PC-3 (cell line): ENCODE measurements at regions not wholly inside any gene's neighbourhood (a gene's known extent, or its start where the extent isn't known, plus 50 kb on each side); places are given as distances from the start of the nearest gene placed in this dataset.

Experiments
- ATAC-seq: fragments of 200-7000 bp; cut with Tn5 transposase; 2 replicates; pipeline ENCODE4 v1.9.1; 2020; ENCODE audit warnings: mild to moderate bottlenecking, moderate library complexity
- BruUV-seq: library from RNA; stranded (reverse); fragments of 400-500 nt; replicated peaks from 2 replicates; lab custom pipeline; 2021; lab: Mats Ljungman, UMichigan
- CTCF ChIA-PET: fragments of 300-600 bp; sonication (Branson Sonifier 250); formaldehyde crosslinking; loops from one replicate; lab custom pipeline; 2022; ENCODE audit warnings: antibody characterized with exemption; lab: Charles Lee
- POLR2A ChIA-PET: fragments of 300-600 bp; sonication (Branson Sonifier 250); formaldehyde crosslinking; loops from one replicate; lab custom pipeline; 2022; ENCODE audit warnings: antibody characterized with exemption; ENCODE audit not compliant: unreplicated experiment; lab: Charles Lee
- DNase-seq: peaks from one replicate; pipeline ENCODE4 v3.0.0-alpha.2; 2015
- H2AFZ ChIP-seq: fragments of 300-600 bp; sonication (generic); 2 replicates; pipeline ENCODE4 v1.6.0; 2016; ENCODE audit warnings: antibody characterized with exemption, low read length
- H3F3A ChIP-seq: fragments of 300-600 bp; sonication (generic); one replicate; pipeline ENCODE4 v1.6.0; 2017; ENCODE audit warnings: antibody characterized with exemption, low read length, control low read depth, mild to moderate bottlenecking; ENCODE audit not compliant: unreplicated experiment
- H3K27ac ChIP-seq: fragments of 300-600 bp; sonication (generic); 2 replicates; pipeline ENCODE4 v1.5.1; 2016; ENCODE audit warnings: mild to moderate bottlenecking, low read length
- H3K27me3 ChIP-seq: fragments of 300-600 bp; sonication (generic); 2 replicates; pipeline ENCODE4 v1.6.1; 2016; ENCODE audit warnings: low read length, mixed read lengths
- H3K36me3 ChIP-seq: fragments of 300-600 bp; sonication (generic); 2 replicates; pipeline ENCODE4 v1.6.1; 2016; ENCODE audit warnings: low read depth, mixed run types, low read length, mixed read lengths
- H3K4me1 ChIP-seq: fragments of 300-600 bp; sonication (generic); 2 replicates; pipeline ENCODE4 v1.5.1; 2016; ENCODE audit warnings: low read length; ENCODE audit not compliant: insufficient read depth
- H3K4me2 ChIP-seq: fragments of 300-600 bp; sonication (generic); 2 replicates; pipeline ENCODE4 v1.6.0; 2016; ENCODE audit warnings: low read length
- H3K4me3 ChIP-seq: fragments of 300-600 bp; sonication (generic); 2 replicates; pipeline ENCODE4 v1.5.1; 2016; ENCODE audit warnings: mild to moderate bottlenecking, low read length, mixed read lengths
- H3K79me2 ChIP-seq: fragments of 300-600 bp; sonication (generic); 2 replicates; pipeline ENCODE4 v1.6.1; 2017; ENCODE audit warnings: low read length, mixed read lengths
- H3K9ac ChIP-seq: fragments of 300-600 bp; sonication (generic); 2 replicates; pipeline ENCODE4 v1.6.0; 2016; ENCODE audit warnings: mild to moderate bottlenecking, low read length
- H3K9me2 ChIP-seq: fragments of 300-600 bp; sonication (generic); replicated peaks from 2 replicates; pipeline ENCODE4 v1.6.1; 2016; ENCODE audit warnings: mixed run types, low read length, mixed read lengths
- H3K9me3 ChIP-seq: fragments of 300-600 bp; sonication (generic); 2 replicates; pipeline ENCODE4 v1.6.1; 2016; ENCODE audit warnings: low read length, mixed read lengths
- H4K20me1 ChIP-seq: fragments of 300-600 bp; sonication (generic); 2 replicates; pipeline ENCODE4 v1.6.1; 2016; ENCODE audit warnings: low read length, mixed read lengths
- CTCF ChIP-seq: fragments of 300-600 bp; sonication (generic); conservative IDR thresholded peaks from 2 replicates; pipeline ENCODE4 v1.5.1; 2017; ENCODE audit warnings: antibody characterized with exemption, low read depth, mild to moderate bottlenecking, low read length
- EZH2 ChIP-seq: fragments of 300-600 bp; sonication (generic); IDR thresholded peaks from one replicate; pipeline ENCODE4 v1.6.1; 2017; ENCODE audit warnings: antibody characterized with exemption, mild to moderate bottlenecking, low read length; ENCODE audit not compliant: unreplicated experiment
- EZH2phosphoT487 ChIP-seq: fragments of 300-600 bp; sonication (generic); IDR thresholded peaks from 2 replicates; pipeline ENCODE4 v1.6.1; 2018; ENCODE audit warnings: mild to moderate bottlenecking, antibody characterized with exemption, low read length, borderline replicate concordance
- intact Hi-C: fragments of 100-400 bp; cut with micrococcal nuclease; formaldehyde crosslinking; loops from 2 replicates; pipeline ENCODE4 v1.9.0; 2023

- DNase-seq (no peak), ATAC-seq (no peak; the same call in 1 of the 2 replicates)
- Histone ChIP-seq H3K9ac (no peak overlapping the region), H2AFZ (no peak overlapping the region), H3K27ac (no peak overlapping the region), H3K4me3 (no peak overlapping the region), H3F3A (no peaks in the 10 kb centered on the region), H4K20me1 (no peaks in the 10 kb centered on the region), H3K9me2 (no peaks in the 10 kb centered on the region), H3K9me3 (no peaks in the 10 kb centered on the region), H3K27me3 (no peaks in the 10 kb centered on the region), H3K4me1 (peaks cover 9% of the 10 kb centered on the region; the same call in 1 of the 2 replicates), H3K79me2 (no peaks in the 10 kb centered on the region), H3K4me2 (no peak overlapping the region), H3K36me3 (no peaks in the 10 kb centered on the region)
- TF ChIP-seq CTCF: no peak
- no peak for TF ChIP-seq EZH2
- TF ChIP-seq EZH2phosphoT487: no peak
- CTCF ChIA-PET: no interaction called here
- intact Hi-C loops: no loop called here
- POLR2A ChIA-PET: no interaction called here
- no TSS peak for BruUV-seq
These were observed 173.6 kb downstream of the ANKRD30B start for GRCh38 chr18:14921547-14921946.

- H3K4me3 ChIP-seq: no peak overlapping the region
- no peaks in the 10 kb centered on the region for H3F3A ChIP-seq
- H3K9me3 ChIP-seq: no peaks in the 10 kb centered on the region
- BruUV-seq: no TSS peak
- peak; percentile 25; the same call in 1 of the 2 replicates for ATAC-seq
- DNase-seq: no peak
- no peaks in the 10 kb centered on the region for H3K79me2 ChIP-seq
- no peaks in the 10 kb centered on the region for H3K9me2 ChIP-seq
- no peak overlapping the region for H3K4me2 ChIP-seq
- intact Hi-C loops: no loop called here
- ChIA-PET CTCF (no interaction called here), POLR2A (no interaction called here)
- peaks cover 9% of the 10 kb centered on the region; the same call in 1 of the 2 replicates for H3K4me1 ChIP-seq
- H3K27ac ChIP-seq: no peak overlapping the region
- H2AFZ ChIP-seq: no peak overlapping the region
- no peaks in the 10 kb centered on the region for H3K36me3 ChIP-seq
- no peaks in the 10 kb centered on the region for H4K20me1 ChIP-seq
- no peak overlapping the region for H3K9ac ChIP-seq
- no peaks in the 10 kb centered on the region for H3K27me3 ChIP-seq
- TF ChIP-seq CTCF (no peak), EZH2 (no peak), EZH2phosphoT487 (no peak)
These were observed 174.1 kb downstream of the ANKRD30B start for GRCh38 chr18:14922031-14922430.

GRCh38 chr18:14922965-14923565, 175.1 kb downstream of the ANKRD30B start:
- Histone ChIP-seq H3K27me3 (no peaks in the 10 kb centered on the region), H3K36me3 (no peaks in the 10 kb centered on the region), H3K4me3 (no peak overlapping the region), H3K4me1 (peaks cover 9% of the 10 kb centered on the region; the same call in 1 of the 2 replicates), H3K9me3 (no peaks in the 10 kb centered on the region), H4K20me1 (no peaks in the 10 kb centered on the region), H3K9me2 (no peaks in the 10 kb centered on the region), H3K27ac (no peak overlapping the region), H3K4me2 (no peak overlapping the region), H3K79me2 (no peaks in the 10 kb centered on the region), H2AFZ (no peak overlapping the region), H3K9ac (no peak overlapping the region), H3F3A (no peaks in the 10 kb centered on the region)
- DNase-seq: no peak
- ATAC-seq: no peak
- POLR2A ChIA-PET: no interaction called here
- TF ChIP-seq EZH2: no peak
- no peak for TF ChIP-seq CTCF
- no peak for TF ChIP-seq EZH2phosphoT487
- CTCF ChIA-PET: no interaction called here
- intact Hi-C loops: no loop called here
- no TSS peak for BruUV-seq
